IMR-90 (cell line): ENCODE measurements at regions not wholly inside any gene's neighbourhood (a gene's known extent, or its start where the extent isn't known, plus 50 kb on each side); places are given as distances from the start of the nearest gene placed in this dataset.

Experiments
- ATAC-seq: fragments of 200-7000 bp; cut with Tn5 transposase; 2 replicates; pipeline ENCODE4 v1.9.1; 2020; ENCODE audit warnings: low read depth, mild to moderate bottlenecking, moderate library complexity
- BruUV-seq: library from RNA; stranded (reverse); fragments of 400-500 nt; replicated peaks from 2 replicates; lab custom pipeline; 2021; lab: Mats Ljungman, UMichigan
- CTCF ChIA-PET: fragments of 300-600 bp; formaldehyde crosslinking; extraction: SDS; loops from one replicate; lab custom pipeline; 2021; ENCODE audit warnings: antibody characterized with exemption; lab: Yijun Ruan, JAX
- POLR2A ChIA-PET: fragments of 300-600 bp; sonication (Branson Sonifier 250); formaldehyde crosslinking; loops from one replicate; lab custom pipeline; 2022; ENCODE audit warnings: antibody characterized with exemption; ENCODE audit not compliant: unreplicated experiment; lab: Charles Lee
- DNase-seq: peaks from one replicate; pipeline ENCODE4 v3.0.0; 2013
- H2AFZ ChIP-seq: replicated peaks from 2 replicates; pipeline ENCODE3; 2013; ENCODE audit warnings: low read length, mild to moderate bottlenecking; ENCODE audit not compliant: poor library complexity
- H2AK5ac ChIP-seq: 2 replicates; pipeline ENCODE4 v1.6.1; 2013; ENCODE audit warnings: low read depth, low read length, inconsistent platforms
- H2AK9ac ChIP-seq: replicated peaks from 2 replicates; pipeline ENCODE3; 2013; ENCODE audit warnings: mild to moderate bottlenecking, low read depth, low read length, moderate library complexity; ENCODE audit not compliant: poor library complexity
- H2BK120ac ChIP-seq: 2 replicates; pipeline ENCODE4 v1.6.1; 2013; ENCODE audit warnings: low read depth, low read length, inconsistent platforms
- H2BK15ac ChIP-seq: 3 replicates; pipeline ENCODE4 v1.6.1; 2013; ENCODE audit warnings: low read depth, low read length, inconsistent platforms
- H2BK20ac ChIP-seq: 2 replicates; pipeline ENCODE4 v1.6.1; 2013; ENCODE audit warnings: low read depth, mild to moderate bottlenecking, inconsistent platforms, low read length, moderate library complexity
- H2BK5ac ChIP-seq: 2 replicates; pipeline ENCODE4 v1.6.1; 2013; ENCODE audit warnings: mild to moderate bottlenecking, low read depth, low read length, inconsistent platforms; ENCODE audit not compliant: poor library complexity, severe bottlenecking
- H3K14ac ChIP-seq: replicated peaks from 2 replicates; pipeline ENCODE4 v1.6.1; 2013; ENCODE audit warnings: low read depth, low read length, inconsistent platforms
- H3K18ac ChIP-seq: 2 replicates; pipeline ENCODE4 v1.6.1; 2013; ENCODE audit warnings: low read depth, low read length, control low read depth
- H3K23ac ChIP-seq: 2 replicates; pipeline ENCODE4 v1.6.1; 2013; ENCODE audit warnings: low read depth, low read length, inconsistent platforms
- H3K27ac ChIP-seq: 2 replicates; pipeline ENCODE4 v1.5.1; 2013; ENCODE audit warnings: mild to moderate bottlenecking, control low read depth, low read length; ENCODE audit not compliant: insufficient read depth
- H3K27me3 ChIP-seq: 2 replicates; pipeline ENCODE4 v1.6.1; 2013; ENCODE audit warnings: low read length; ENCODE audit not compliant: control insufficient read depth, insufficient read depth
- H3K36me3 ChIP-seq: 2 replicates; pipeline ENCODE4 v1.6.1; 2013; ENCODE audit warnings: low read length, mixed read lengths; ENCODE audit not compliant: control insufficient read depth, insufficient read depth
- H3K4ac ChIP-seq: 2 replicates; pipeline ENCODE4 v1.6.1; 2013; ENCODE audit warnings: low read depth, low read length, inconsistent platforms
- H3K4me1 ChIP-seq: 2 replicates; pipeline ENCODE4 v1.6.1; 2013; ENCODE audit warnings: low read length, mixed read lengths; ENCODE audit not compliant: control insufficient read depth, insufficient read depth
- H3K4me2 ChIP-seq: 2 replicates; pipeline ENCODE4 v1.6.1; 2013; ENCODE audit warnings: low read depth, mild to moderate bottlenecking, control low read depth, low read length, moderate library complexity
- H3K4me3 ChIP-seq: 2 replicates; pipeline ENCODE4 v1.5.1; 2013; ENCODE audit warnings: low read depth, mild to moderate bottlenecking, control low read depth, low read length, moderate library complexity; ENCODE audit not compliant: insufficient read depth
- H3K56ac ChIP-seq: 2 replicates; pipeline ENCODE4 v1.6.1; 2013; ENCODE audit warnings: low read length, inconsistent platforms; ENCODE audit not compliant: insufficient read depth; ENCODE audit errors: extremely low read depth
- H3K79me1 ChIP-seq, 2 experiments: 2 replicates each; pipeline ENCODE4 v1.6.1; 2013; ENCODE audit warnings: low read length in 2 of 2, inconsistent platforms in 1 of 2, low read depth in 1 of 2
- H3K9ac ChIP-seq: 2 replicates; pipeline ENCODE4 v1.6.1; 2013; ENCODE audit warnings: low read depth, low read length, control low read depth
- H3K9me1 ChIP-seq: 2 replicates; pipeline ENCODE4 v1.6.1; 2013; ENCODE audit warnings: low read length, inconsistent platforms; ENCODE audit not compliant: insufficient read depth
- H3K9me3 ChIP-seq: 2 replicates; pipeline ENCODE4 v1.6.1; 2013; ENCODE audit warnings: low read length; ENCODE audit not compliant: control insufficient read depth, insufficient read depth
- H4K20me1 ChIP-seq: 2 replicates; pipeline ENCODE4 v1.6.1; 2013; ENCODE audit warnings: low read length, inconsistent platforms; ENCODE audit not compliant: insufficient read depth
- H4K5ac ChIP-seq: 2 replicates; pipeline ENCODE4 v1.6.1; 2013; ENCODE audit warnings: mild to moderate bottlenecking, low read depth, low read length, control low read depth
- H4K8ac ChIP-seq, 2 experiments: 2 replicates each; pipeline ENCODE4 v1.6.1; 2013; ENCODE audit warnings: low read depth in 2 of 2, low read length in 2 of 2, control low read depth in 1 of 2, inconsistent platforms in 1 of 2
- H4K91ac ChIP-seq: 2 replicates; pipeline ENCODE4 v1.6.1; 2013; ENCODE audit warnings: low read depth, low read length, inconsistent platforms; ENCODE audit not compliant: insufficient read depth
- CHD1 ChIP-seq: IDR thresholded peaks from 2 replicates; pipeline ENCODE4 v1.6.1; 2012; ENCODE audit warnings: low read depth, low read length, improper control_type of control experiment
- ELK1 ChIP-seq: fragments of 150-350 bp; IDR thresholded peaks from 2 replicates; pipeline ENCODE4 v1.6.1; 2016; ENCODE audit warnings: low read depth, mild to moderate bottlenecking, low read length, moderate library complexity, borderline replicate concordance
- FOS ChIP-seq: fragments of 150-350 bp; IDR thresholded peaks from 2 replicates; pipeline ENCODE4 v1.6.1; 2016; ENCODE audit warnings: low read depth, low read length
- MAFK ChIP-seq: IDR thresholded peaks from 2 replicates; pipeline ENCODE4 v1.6.1; 2012; ENCODE audit warnings: low read depth, low read length, improper control_type of control experiment
- MAZ ChIP-seq: IDR thresholded peaks from 2 replicates; pipeline ENCODE4 v1.6.1; 2012; ENCODE audit warnings: low read depth, mild to moderate bottlenecking, low read length, improper control_type of control experiment, moderate library complexity, borderline replicate concordance
- NFE2L2 ChIP-seq: fragments of 150-350 bp; IDR thresholded peaks from 2 replicates; pipeline ENCODE4 v1.6.1; 2016; ENCODE audit warnings: low read depth, mild to moderate bottlenecking, low read length
- RAD21 ChIP-seq: IDR thresholded peaks from 2 replicates; pipeline ENCODE4 v1.6.1; 2012; ENCODE audit warnings: low read length, improper control_type of control experiment
- RCOR1 ChIP-seq: IDR thresholded peaks from 2 replicates; pipeline ENCODE4 v1.6.1; 2012; ENCODE audit warnings: mild to moderate bottlenecking, low read length, improper control_type of control experiment; ENCODE audit not compliant: insufficient replicate concordance
- SMC3 ChIP-seq: fragments of 150-350 bp; IDR thresholded peaks from 2 replicates; pipeline ENCODE4 v1.6.1; 2016; ENCODE audit warnings: low read depth, mild to moderate bottlenecking, antibody characterized with exemption, low read length, moderate library complexity
- USF2 ChIP-seq: fragments of 150-350 bp; IDR thresholded peaks from 2 replicates; pipeline ENCODE4 v1.6.1; 2017; ENCODE audit warnings: mild to moderate bottlenecking, antibody characterized with exemption, low read length, low read depth
- dilution Hi-C: fragments of 300-500 bp; cut with HindIII; formaldehyde crosslinking; loops from one replicate; pipeline ENCODE4 v1.14.3; 2018; ENCODE audit warnings: low sequenced_read_pairs; ENCODE audit not compliant: unreplicated experiment
- in situ Hi-C: fragments of 300-500 bp; cut with MboI; formaldehyde crosslinking; loops from 3 replicates; pipeline ENCODE4 v1.14.3; 2019; ENCODE audit warnings: low sequenced_read_pairs, inconsistent platforms, mixed read lengths
- intact Hi-C: fragments of 100-400 bp; cut with micrococcal nuclease; formaldehyde crosslinking; loops from 2 replicates; pipeline ENCODE4 v1.10.0; 2022
- TF ChIP-seq, protein P1 (sequence below): conservative IDR thresholded peaks from 2 replicates; pipeline ENCODE4 v1.5.1; 2012; ENCODE audit warnings: mild to moderate bottlenecking, low read depth, low read length, improper control_type of control experiment

- Histone ChIP-seq H3K4me1 (no peaks in the 10 kb centered on the region), H2BK20ac (no peak overlapping the region), H2AK5ac (no peak overlapping the region), H3K18ac (no peak overlapping the region), H2AFZ (no peak overlapping the region), H4K20me1 (no peaks in the 10 kb centered on the region), H3K4ac (no peak overlapping the region), H3K27ac (no peak overlapping the region), H3K9me1 (no peaks in the 10 kb centered on the region), H3K9me3 (peaks cover 12% of the 10 kb centered on the region), H3K36me3 (no peaks in the 10 kb centered on the region), H4K5ac (no peak overlapping the region), H3K14ac (no peak overlapping the region), H3K9ac (no peak overlapping the region), H3K4me2 (no peak overlapping the region), H2BK15ac (no peak overlapping the region), H2AK9ac (no peak overlapping the region), H3K4me3 (no peak overlapping the region), H3K23ac (no peak overlapping the region), H4K91ac (no peak overlapping the region), H3K27me3 (no peaks in the 10 kb centered on the region), H2BK120ac (no peak overlapping the region), H2BK5ac (no peak overlapping the region), H3K56ac (no peak overlapping the region), H3K79me1 (no peaks in the 10 kb centered on the region), H4K8ac (no peak overlapping the region)
- TF ChIP-seq ELK1 = no peak
- TF ChIP-seq MAFK = no peak
- no peak for TF ChIP-seq SMC3
- TF ChIP-seq RAD21 = no peak
- TF ChIP-seq NFE2L2 = no peak
- TF ChIP-seq, protein P1, sequence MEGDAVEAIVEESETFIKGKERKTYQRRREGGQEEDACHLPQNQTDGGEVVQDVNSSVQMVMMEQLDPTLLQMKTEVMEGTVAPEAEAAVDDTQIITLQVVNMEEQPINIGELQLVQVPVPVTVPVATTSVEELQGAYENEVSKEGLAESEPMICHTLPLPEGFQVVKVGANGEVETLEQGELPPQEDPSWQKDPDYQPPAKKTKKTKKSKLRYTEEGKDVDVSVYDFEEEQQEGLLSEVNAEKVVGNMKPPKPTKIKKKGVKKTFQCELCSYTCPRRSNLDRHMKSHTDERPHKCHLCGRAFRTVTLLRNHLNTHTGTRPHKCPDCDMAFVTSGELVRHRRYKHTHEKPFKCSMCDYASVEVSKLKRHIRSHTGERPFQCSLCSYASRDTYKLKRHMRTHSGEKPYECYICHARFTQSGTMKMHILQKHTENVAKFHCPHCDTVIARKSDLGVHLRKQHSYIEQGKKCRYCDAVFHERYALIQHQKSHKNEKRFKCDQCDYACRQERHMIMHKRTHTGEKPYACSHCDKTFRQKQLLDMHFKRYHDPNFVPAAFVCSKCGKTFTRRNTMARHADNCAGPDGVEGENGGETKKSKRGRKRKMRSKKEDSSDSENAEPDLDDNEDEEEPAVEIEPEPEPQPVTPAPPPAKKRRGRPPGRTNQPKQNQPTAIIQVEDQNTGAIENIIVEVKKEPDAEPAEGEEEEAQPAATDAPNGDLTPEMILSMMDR = no peak
- no peak for TF ChIP-seq USF2
- no peak for TF ChIP-seq CHD1
- no peak for TF ChIP-seq MAZ
- no peak for TF ChIP-seq RCOR1
- no peak for TF ChIP-seq FOS
- intact Hi-C loops (no loop called here), in situ Hi-C loops (no loop called here), dilution Hi-C loops (no loop called here)
- DNase-seq (no peak), ATAC-seq (no peak)
- BruUV-seq = no TSS peak
- ChIA-PET POLR2A (no interaction called here), CTCF (no interaction called here)
Measured at GRCh38 chr1:34316773-34317172, 140.1 kb downstream of the C1orf94 start.
